8988T (cell line): ENCODE measurements at regions not wholly inside any gene's neighbourhood (a gene's known extent, or its start where the extent isn't known, plus 50 kb on each side); places are given as distances from the start of the nearest gene placed in this dataset.

ENCODE experiments used
- DNase-seq: peaks from one replicate; pipeline ENCODE4 v3.0.0; 2011

DNA sequence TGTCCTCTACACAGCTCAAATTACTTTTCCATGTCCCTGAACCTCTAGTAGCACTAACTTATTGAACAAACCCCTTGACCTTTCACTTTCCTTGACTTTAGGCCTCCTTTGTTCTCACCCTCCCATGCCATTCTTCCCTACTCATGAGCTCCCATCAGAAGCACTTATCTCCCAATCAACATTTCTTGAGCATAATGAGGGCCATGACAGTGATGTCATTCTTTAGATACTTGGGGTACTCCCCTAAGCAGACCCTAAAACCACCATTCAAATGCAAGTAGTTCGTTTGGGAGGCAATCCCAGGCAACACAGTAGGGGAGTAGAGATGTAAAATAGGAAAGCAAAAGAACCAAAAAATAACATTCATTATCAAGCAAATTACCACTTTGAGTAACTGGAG lies 115.9 kb upstream of the ARHGAP28 start:
- DNase-seq, result no peak

GRCh38 chr18:6614952-6615351 lies 114.6 kb upstream of the ARHGAP28 start:
- no peak for DNase-seq

DNA sequence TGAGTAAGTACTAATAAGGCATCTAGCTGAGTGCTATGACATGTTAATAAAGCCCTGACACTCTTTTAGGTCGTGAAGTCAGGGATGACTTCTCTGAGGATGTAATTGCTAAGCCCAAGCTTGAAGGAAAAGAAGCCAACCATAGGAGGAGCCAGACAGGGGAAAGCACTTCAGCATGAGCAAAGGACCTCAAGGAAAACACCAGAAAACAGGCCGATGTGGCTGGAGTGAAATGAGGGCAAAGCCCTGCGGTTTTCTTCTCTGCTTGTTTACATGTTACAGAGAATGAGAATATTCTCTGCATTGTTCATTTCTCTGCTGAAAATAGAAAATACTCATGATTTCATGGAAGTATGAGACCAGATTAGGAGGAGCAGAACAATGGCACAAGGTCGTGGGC lies 112.5 kb upstream of the ARHGAP28 start:
- no peak for DNase-seq

GRCh38 chr18:6621437-6621836 lies 108.1 kb upstream of the ARHGAP28 start:
- no peak for DNase-seq

DNA sequence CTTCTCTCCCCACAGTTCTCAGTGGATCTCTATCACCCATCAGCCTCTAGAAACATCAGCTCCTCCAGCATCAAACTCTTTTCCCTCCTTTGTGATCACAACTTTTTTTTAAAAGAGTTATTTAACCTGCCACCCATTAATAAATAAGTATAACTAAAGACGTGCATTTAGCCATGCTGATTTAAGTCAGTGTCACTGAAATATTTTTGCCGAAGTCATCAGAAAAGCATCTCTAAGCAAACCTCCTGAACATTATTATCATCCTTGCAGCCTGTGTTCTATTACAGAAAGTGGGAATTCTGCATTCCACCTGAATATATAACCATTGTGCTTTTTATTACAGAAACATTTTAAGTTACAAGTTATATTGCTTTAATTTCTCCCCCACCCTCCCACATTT lies 106.2 kb upstream of the ARHGAP28 start:
- no peak for DNase-seq

GRCh38 chr18:6624271-6624660 lies 105.2 kb upstream of the ARHGAP28 start:
- DNase-seq, result no peak

GRCh38 chr18:6624661-6625311 lies 104.7 kb upstream of the ARHGAP28 start:
- DNase-seq, result no peak

DNA sequence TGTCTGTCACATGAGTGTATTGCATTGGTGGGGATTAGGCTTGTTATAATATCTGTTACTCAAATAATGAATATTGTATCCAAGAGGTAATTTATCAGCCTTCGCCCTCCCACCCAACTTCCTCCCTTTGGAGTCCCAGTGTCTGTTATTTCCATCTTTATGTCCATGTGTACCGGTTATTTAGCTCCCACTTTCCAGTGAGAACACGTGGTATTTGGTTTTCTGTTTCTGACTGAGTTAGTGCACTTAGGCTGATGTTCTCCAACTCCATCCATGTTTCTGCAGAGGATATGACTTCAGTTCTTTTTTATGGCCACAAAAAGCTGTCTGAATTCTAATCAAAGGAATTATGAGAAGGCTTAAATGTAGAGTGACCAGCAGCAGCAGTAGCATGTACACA lies 104.0 kb upstream of the ARHGAP28 start:
- DNase-seq, result no peak

GRCh38 chr18:6626457-6626856 lies 103.1 kb upstream of the ARHGAP28 start:
- no peak for DNase-seq

DNA sequence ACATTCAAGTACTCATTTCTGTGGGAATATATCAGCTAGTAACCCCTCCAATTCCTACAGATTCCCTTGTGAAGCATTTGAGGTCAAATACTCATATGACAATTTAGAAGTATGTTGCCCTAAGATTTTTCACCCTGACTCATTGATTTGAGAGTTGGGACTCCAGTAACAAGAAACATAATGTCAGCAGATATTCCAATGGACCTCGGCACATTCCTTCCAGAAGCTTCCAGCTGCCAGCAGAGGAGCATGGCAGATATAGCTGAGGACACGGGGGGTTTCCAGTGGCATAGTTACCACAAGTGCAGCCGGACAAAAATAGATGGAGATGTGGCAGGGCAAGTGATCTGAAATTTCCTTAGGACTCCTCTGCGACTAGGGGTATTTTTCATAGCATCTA lies 101.9 kb upstream of the ARHGAP28 start:
- DNase-seq, result no peak

DNA sequence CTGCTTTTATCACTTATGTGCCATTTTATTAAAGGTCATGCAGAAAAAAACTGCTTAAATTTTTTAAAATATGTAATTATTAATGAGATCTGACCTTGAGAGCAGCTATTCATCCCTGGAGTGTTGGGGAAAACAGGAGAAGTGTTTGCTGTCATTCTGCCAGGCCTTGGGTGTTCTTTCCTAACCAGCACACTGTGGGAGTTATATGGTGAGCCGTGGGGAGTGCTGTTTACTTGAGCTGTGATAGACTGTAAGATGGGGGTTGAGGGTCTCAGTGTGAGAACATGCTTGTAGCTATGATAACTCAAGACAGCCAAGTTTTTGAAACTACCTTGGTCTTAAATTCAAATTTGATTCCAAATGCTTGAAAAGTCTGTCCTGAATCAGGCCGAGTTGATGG lies 101.3 kb upstream of the ARHGAP28 start:
- no peak for DNase-seq

DNA sequence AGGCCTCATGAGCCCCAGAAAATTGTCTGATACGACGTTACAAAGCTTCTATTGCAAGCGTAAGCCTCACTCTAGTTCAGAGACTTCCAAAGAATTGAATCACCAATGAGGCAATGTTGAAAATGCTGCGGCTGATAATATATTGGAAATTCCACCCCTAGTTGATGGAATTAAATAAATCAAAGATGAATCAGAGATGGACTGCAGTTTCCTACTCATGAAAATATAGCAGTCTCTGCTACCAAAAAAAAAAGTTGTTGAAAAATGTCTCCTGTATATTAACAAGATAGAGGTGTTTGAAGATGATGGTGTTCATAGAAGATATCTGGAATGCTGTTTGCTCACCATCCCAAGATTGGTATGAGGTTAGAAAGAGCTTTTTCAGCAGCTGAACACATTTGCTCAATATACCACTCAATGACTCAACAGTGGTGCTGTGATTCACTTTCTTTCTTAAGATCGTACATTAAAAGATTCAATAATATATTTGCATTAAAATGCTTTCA lies 99.8 kb upstream of the ARHGAP28 start:
- no peak for DNase-seq

- no peak for DNase-seq
Measured at GRCh38 chr18:6633310-6633709, 96.2 kb upstream of the ARHGAP28 start.

DNA sequence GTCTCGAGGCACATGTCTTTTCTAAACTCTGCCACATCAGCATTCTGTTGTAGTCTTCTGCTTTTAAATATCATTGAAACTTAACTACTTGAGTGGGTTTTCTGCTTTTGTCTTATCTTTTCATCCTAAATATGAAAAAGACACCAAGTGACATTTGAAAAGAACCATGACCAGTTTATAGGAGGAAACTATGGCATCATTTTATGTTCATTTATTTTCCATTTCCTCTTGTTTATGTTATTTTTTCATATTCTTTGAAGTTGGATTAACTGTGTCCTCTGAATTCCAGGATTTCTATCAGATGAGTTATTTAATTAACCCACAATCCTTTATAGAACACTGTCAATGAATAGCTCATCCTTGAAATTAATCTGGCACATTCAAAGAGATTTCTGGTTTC lies 93.4 kb upstream of the ARHGAP28 start:
- no peak for DNase-seq

GRCh38 chr18:6638447-6638846 lies 91.1 kb upstream of the ARHGAP28 start:
- DNase-seq, result no peak

DNA sequence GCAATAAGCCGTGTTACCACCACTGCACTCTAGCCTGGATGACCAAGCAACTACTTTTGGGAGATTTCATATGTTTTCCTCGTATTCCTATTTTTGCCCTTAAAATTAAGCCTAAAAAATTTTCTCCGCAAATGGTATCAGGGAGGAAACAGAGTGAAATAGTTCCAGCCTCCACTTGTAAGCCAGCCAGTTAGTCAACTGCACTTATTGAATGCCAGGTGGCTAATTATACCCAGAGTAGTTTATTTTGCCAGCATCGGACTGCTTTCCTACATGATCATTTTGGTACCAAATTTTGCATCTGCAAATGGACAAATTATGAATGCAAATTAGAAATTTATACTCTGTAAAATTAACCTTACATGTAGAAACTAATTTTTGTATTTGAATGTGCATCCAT lies 90.2 kb upstream of the ARHGAP28 start:
- no peak for DNase-seq

DNA sequence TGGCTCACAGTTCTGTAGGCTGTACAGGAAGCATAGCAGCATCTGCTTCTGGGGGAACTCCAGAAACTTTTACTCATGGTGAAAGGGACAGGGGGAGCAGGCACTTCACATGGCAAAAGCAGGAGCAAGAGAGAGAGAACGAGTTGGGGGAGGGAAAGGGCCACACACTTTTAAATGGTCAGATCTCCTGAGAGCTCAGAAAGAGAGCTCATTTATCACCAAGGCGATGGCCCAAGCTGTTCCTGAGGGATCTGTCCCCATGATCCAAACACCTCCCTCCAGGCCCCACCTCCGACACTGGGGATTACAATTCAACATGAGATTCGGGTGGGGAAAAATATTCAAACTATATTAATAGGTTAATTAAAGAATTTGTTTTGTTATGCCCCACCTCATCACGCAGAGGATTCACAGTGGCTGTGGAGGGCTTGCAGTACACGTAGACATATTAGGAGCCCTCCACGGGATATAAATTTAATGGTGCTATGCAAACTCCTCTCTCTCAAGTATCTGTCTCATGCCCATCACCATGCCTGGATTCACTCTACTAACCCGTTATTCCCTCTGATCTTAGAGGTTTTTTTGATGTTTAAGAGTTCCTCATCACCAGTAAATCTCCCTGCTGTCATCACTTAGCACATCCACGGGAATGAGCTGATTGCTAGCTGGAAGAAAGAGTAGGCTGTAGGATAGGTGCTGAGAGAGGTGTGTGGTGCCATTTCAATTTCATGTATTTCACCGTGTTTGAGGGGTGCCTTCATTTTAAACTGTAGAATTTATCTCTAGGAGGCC lies 84.5 kb upstream of the ARHGAP28 start:
- no peak for DNase-seq

- no peak for DNase-seq
Measured at GRCh38 chr18:6646801-6647200, 82.7 kb upstream of the ARHGAP28 start.

- no peak for DNase-seq
Measured at GRCh38 chr18:6648581-6648980, 80.9 kb upstream of the ARHGAP28 start.

- DNase-seq, result no peak
Measured at GRCh38 chr18:6649421-6650126, 79.9 kb upstream of the ARHGAP28 start.

DNA sequence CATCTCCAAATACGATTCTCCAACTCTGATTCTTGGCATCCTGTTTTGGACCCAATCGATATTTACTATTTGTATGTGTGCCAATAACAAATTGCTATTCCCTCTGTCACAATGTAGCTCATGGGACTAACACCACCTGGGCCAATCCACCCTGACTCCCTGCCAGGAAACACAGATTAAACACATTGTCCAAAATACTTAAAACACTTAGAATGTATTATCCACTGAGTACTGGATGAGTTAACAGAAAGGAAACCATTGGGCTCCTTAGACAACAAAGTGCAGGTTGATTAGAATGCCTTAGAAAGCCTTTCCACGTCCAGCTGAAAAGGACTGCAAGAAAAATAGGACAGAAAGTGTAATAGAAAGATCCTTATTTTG lies 79.4 kb upstream of the ARHGAP28 start:
- no peak for DNase-seq

DNA sequence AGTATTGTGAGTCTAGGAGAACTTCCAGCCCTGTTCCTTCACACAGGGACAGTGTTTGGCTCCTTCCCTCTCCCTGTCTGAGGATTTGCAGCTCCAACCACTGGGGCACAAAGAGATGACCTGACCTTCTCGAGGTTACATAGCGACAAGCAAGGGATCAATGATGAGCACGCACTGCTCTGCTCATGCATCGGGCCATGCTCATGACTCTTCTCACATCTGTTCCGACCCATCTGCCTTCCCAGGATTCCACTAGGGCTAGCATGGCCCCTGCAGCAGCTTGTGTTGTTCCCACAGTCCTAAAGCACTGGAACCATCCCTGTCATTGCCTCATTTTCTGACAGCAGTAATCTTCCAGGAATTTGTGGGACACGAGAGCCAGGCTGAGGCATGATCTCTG lies 78.8 kb upstream of the ARHGAP28 start:
- no peak for DNase-seq

- DNase-seq, result no peak
Measured at GRCh38 chr18:6652098-6652497, 77.4 kb upstream of the ARHGAP28 start.

GRCh38 chr18:6653880-6654279 lies 75.6 kb upstream of the ARHGAP28 start:
- DNase-seq, result no peak
